GM23338 (cell line): ENCODE measurements at regions not wholly inside any gene's neighbourhood (a gene's known extent, or its start where the extent isn't known, plus 50 kb on each side); places are given as distances from the start of the nearest gene placed in this dataset.

Experiments
- EZH2 ChIP-seq: fragments of 200-600 bp; sonication (generic); IDR thresholded peaks from one replicate; pipeline ENCODE4 v1.8.0; 2017; ENCODE audit warnings: antibody characterized with exemption, mild to moderate bottlenecking, low read depth; ENCODE audit not compliant: unreplicated experiment
- EZH2phosphoT487 ChIP-seq: fragments of 200-600 bp; sonication (generic); IDR thresholded peaks from one replicate; pipeline ENCODE4 v1.8.1; 2018; ENCODE audit warnings: antibody characterized with exemption; ENCODE audit not compliant: unreplicated experiment
- POLR2AphosphoS5 ChIP-seq: IDR thresholded peaks from 2 replicates; pipeline ENCODE4 v1.6.1; 2016; ENCODE audit warnings: antibody characterized with exemption, low read depth
- STAT1 ChIP-seq: IDR thresholded peaks from one replicate; pipeline ENCODE4 v1.6.1; 2016; ENCODE audit warnings: antibody characterized with exemption; ENCODE audit not compliant: unreplicated experiment
- TF ChIP-seq, protein P1 (sequence below): IDR thresholded peaks from one replicate; pipeline ENCODE4 v1.6.1; 2018; ENCODE audit warnings: antibody characterized with exemption; ENCODE audit not compliant: unreplicated experiment
- TF ChIP-seq, protein P2 (sequence below), 2 experiments: fragments of 200-600 bp in 1 of 2; sonication (generic) in 1 of 2; conservative IDR thresholded peaks; 2 replicates each; pipeline versions ENCODE4 v1.5.1 to v1.6.1; 2016 to 2017; ENCODE audit warnings: antibody characterized with exemption in 2 of 2, low read depth in 2 of 2, mild to moderate bottlenecking in 2 of 2, moderate library complexity in 1 of 2

GRCh38 chr7:26013551-26014083, 138.4 kb upstream of the NFE2L3 start:
- TF ChIP-seq, protein P1, sequence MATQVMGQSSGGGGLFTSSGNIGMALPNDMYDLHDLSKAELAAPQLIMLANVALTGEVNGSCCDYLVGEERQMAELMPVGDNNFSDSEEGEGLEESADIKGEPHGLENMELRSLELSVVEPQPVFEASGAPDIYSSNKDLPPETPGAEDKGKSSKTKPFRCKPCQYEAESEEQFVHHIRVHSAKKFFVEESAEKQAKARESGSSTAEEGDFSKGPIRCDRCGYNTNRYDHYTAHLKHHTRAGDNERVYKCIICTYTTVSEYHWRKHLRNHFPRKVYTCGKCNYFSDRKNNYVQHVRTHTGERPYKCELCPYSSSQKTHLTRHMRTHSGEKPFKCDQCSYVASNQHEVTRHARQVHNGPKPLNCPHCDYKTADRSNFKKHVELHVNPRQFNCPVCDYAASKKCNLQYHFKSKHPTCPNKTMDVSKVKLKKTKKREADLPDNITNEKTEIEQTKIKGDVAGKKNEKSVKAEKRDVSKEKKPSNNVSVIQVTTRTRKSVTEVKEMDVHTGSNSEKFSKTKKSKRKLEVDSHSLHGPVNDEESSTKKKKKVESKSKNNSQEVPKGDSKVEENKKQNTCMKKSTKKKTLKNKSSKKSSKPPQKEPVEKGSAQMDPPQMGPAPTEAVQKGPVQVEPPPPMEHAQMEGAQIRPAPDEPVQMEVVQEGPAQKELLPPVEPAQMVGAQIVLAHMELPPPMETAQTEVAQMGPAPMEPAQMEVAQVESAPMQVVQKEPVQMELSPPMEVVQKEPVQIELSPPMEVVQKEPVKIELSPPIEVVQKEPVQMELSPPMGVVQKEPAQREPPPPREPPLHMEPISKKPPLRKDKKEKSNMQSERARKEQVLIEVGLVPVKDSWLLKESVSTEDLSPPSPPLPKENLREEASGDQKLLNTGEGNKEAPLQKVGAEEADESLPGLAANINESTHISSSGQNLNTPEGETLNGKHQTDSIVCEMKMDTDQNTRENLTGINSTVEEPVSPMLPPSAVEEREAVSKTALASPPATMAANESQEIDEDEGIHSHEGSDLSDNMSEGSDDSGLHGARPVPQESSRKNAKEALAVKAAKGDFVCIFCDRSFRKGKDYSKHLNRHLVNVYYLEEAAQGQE = no peak
- no peak for TF ChIP-seq EZH2
- TF ChIP-seq, protein P2, sequence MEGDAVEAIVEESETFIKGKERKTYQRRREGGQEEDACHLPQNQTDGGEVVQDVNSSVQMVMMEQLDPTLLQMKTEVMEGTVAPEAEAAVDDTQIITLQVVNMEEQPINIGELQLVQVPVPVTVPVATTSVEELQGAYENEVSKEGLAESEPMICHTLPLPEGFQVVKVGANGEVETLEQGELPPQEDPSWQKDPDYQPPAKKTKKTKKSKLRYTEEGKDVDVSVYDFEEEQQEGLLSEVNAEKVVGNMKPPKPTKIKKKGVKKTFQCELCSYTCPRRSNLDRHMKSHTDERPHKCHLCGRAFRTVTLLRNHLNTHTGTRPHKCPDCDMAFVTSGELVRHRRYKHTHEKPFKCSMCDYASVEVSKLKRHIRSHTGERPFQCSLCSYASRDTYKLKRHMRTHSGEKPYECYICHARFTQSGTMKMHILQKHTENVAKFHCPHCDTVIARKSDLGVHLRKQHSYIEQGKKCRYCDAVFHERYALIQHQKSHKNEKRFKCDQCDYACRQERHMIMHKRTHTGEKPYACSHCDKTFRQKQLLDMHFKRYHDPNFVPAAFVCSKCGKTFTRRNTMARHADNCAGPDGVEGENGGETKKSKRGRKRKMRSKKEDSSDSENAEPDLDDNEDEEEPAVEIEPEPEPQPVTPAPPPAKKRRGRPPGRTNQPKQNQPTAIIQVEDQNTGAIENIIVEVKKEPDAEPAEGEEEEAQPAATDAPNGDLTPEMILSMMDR (conservative IDR thresholded peaks at IDR 0.05; ENCODE audit: low read depth in 2 of 2) = no peak
- TF ChIP-seq POLR2AphosphoS5 = no peak
- TF ChIP-seq STAT1 = no peak
- TF ChIP-seq EZH2phosphoT487 = no peak
